ENCODE measurements at regions not wholly inside any gene's neighbourhood (a gene's known extent, or its start where the extent isn't known, plus 50 kb on each side); places are given as distances from the start of the nearest gene placed in this dataset.

- in situ Hi-C loops (cut with HindIII; ENCODE audit: low pct_ligation_motif_present, low sequenced_read_pairs) = no loop called here
- TF ChIP-seq CTCF (IDR thresholded peaks at IDR 0.05; ENCODE audit: low read depth, low read length, missing control alignments) = no peak
- no peaks in the 10 kb centered on the region for H3K27me3 ChIP-seq (replicated peaks)
- H3K36me3 ChIP-seq (replicated peaks) = no peaks in the 10 kb centered on the region
- H3K4me3 ChIP-seq (ENCODE audit: low read depth, low read length) = no peak overlapping the region
- DNase-seq = no peak
- no peak overlapping the region for H3K27ac ChIP-seq
Measured at GRCh38 chr2:173625315-173625714, 270.6 kb downstream of the CDCA7 start.

- no peak for TF ChIP-seq CTCF (IDR thresholded peaks at IDR 0.05; ENCODE audit: low read depth, low read length, missing control alignments)
- H3K27me3 ChIP-seq (replicated peaks) = no peaks in the 10 kb centered on the region
- no peak overlapping the region for H3K27ac ChIP-seq
- DNase-seq = no peak
- in situ Hi-C loops (cut with HindIII; ENCODE audit: low pct_ligation_motif_present, low sequenced_read_pairs) = no loop called here
- no peaks in the 10 kb centered on the region for H3K36me3 ChIP-seq (replicated peaks)
- no peak overlapping the region for H3K4me3 ChIP-seq (ENCODE audit: low read depth, low read length)
Measured at GRCh38 chr2:173629076-173629475, 274.4 kb downstream of the CDCA7 start.

- no peak for TF ChIP-seq CTCF (IDR thresholded peaks at IDR 0.05; ENCODE audit: low read depth, low read length, missing control alignments)
- DNase-seq = no peak
- Histone ChIP-seq H3K27ac (peak overlapping the region; percentile 13), H3K36me3 (replicated peaks) (no peaks in the 10 kb centered on the region), H3K4me3 (ENCODE audit: low read depth, low read length) (no peak overlapping the region), H3K27me3 (replicated peaks) (no peaks in the 10 kb centered on the region)
- in situ Hi-C loops (cut with HindIII; ENCODE audit: low pct_ligation_motif_present, low sequenced_read_pairs) = no loop called here
Measured at GRCh38 chr2:173630425-173631126, 275.9 kb downstream of the CDCA7 start.

GRCh38 chr2:173631127-173631460, 276.4 kb downstream of the CDCA7 start:
- H3K4me3 ChIP-seq (ENCODE audit: low read depth, low read length) = no peak overlapping the region
- H3K36me3 ChIP-seq (replicated peaks) = no peaks in the 10 kb centered on the region
- peak overlapping the region; percentile 13 for H3K27ac ChIP-seq
- in situ Hi-C loops (cut with HindIII; ENCODE audit: low pct_ligation_motif_present, low sequenced_read_pairs) = no loop called here
- peak; percentile 34 for DNase-seq
- H3K27me3 ChIP-seq (replicated peaks) = no peaks in the 10 kb centered on the region
- TF ChIP-seq CTCF (IDR thresholded peaks at IDR 0.05; ENCODE audit: low read depth, low read length, missing control alignments) = no peak

- no peaks in the 10 kb centered on the region for H3K36me3 ChIP-seq (replicated peaks)
- in situ Hi-C loops (cut with HindIII; ENCODE audit: low pct_ligation_motif_present, low sequenced_read_pairs) = no loop called here
- no peaks in the 10 kb centered on the region for H3K27me3 ChIP-seq (replicated peaks)
- peak; percentile 76 for DNase-seq
- TF ChIP-seq CTCF (IDR thresholded peaks at IDR 0.05; ENCODE audit: low read depth, low read length, missing control alignments) = no peak
- H3K27ac ChIP-seq = no peak overlapping the region
- H3K4me3 ChIP-seq (ENCODE audit: low read depth, low read length) = no peak overlapping the region
Measured at GRCh38 chr2:173644146-173644545, 289.5 kb downstream of the CDCA7 start.
